K562 (cell line): ENCODE measurements at regions not wholly inside any gene's neighbourhood (a gene's known extent, or its start where the extent isn't known, plus 50 kb on each side); places are given as distances from the start of the nearest gene placed in this dataset.

Source experiments
- ATAC-seq: fragments of 200-7000 bp; cut with Tn5 transposase; 3 replicates; pipeline ENCODE4 v1.9.1; 2020; ENCODE audit warnings: moderate library complexity
- BruUV-seq: library from RNA; stranded (reverse); fragments of 400-500 nt; replicated peaks from 2 replicates; lab custom pipeline; 2021; lab: Mats Ljungman, UMichigan
- CTCF ChIA-PET: fragments of 300-600 bp; formaldehyde crosslinking; extraction: SDS; loops from one replicate; lab custom pipeline; 2021; ENCODE audit warnings: low intra/inter-chr PET ratio; lab: Yijun Ruan, JAX
- POLR2A ChIA-PET: fragments of 300-600, 350-650 bp; sonication (Branson Sonifier 250); formaldehyde crosslinking; extraction: SDS; loops from one replicate; lab custom pipeline; 2021; ENCODE audit warnings: antibody characterized with exemption, inconsistent platforms; lab: Yijun Ruan, JAX
- DNase-seq, 4 experiments: peaks; one replicate each; pipeline versions ENCODE4 v3.0.0 to v3.0.0-alpha.2; 2011 to 2018; ENCODE audit warnings: low spot score in 3 of 4, mixed read lengths in 3 of 4; ENCODE audit errors: extremely low read depth in 1 of 4
- FAIRE-seq: peaks from 2 replicates; lab custom pipeline; 2011; peaks lifted over from hg19 to GRCh38; lab: Jason Lieb, UNC
- H2AFZ ChIP-seq: 2 replicates; pipeline ENCODE4 v1.6.0; 2011; ENCODE audit warnings: low read depth, low read length, control low read depth, inconsistent platforms
- H3K27ac ChIP-seq: fragments of 200-600 bp; 3 replicates; pipeline ENCODE4 v1.8.0; 2011; ENCODE audit warnings: low read depth, mild to moderate bottlenecking, control low read depth, inconsistent platforms, low read length, moderate library complexity, mixed read lengths; ENCODE audit errors: extremely low read depth
- H3K27me3 ChIP-seq, 2 experiments: fragments of 300-600 bp in 1 of 2; 2 replicates in 1 of 2; 3 replicates in 1 of 2; pipeline versions ENCODE4 v1.6.0 to v1.8.0; 2011; ENCODE audit warnings: inconsistent platforms in 2 of 2, low read length in 2 of 2, mild to moderate bottlenecking in 1 of 2, mixed read lengths in 1 of 2, moderate library complexity in 1 of 2; ENCODE audit not compliant: control insufficient read depth in 2 of 2, insufficient read depth in 2 of 2
- H3K36me3 ChIP-seq: fragments of 300-600 bp; 3 replicates; pipeline ENCODE4 v1.8.0; 2011; ENCODE audit warnings: mild to moderate bottlenecking, low read length, inconsistent platforms; ENCODE audit not compliant: control insufficient read depth, insufficient read depth
- H3K4me1 ChIP-seq, 2 experiments: fragments of 200-600 bp in 1 of 2; replicated peaks in 1 of 2; 2 replicates in 1 of 2; 3 replicates in 1 of 2; pipeline versions ENCODE4 v1.5.1 to v1.8.0; 2011; ENCODE audit warnings: inconsistent platforms in 2 of 2, low read length in 2 of 2, mild to moderate bottlenecking in 1 of 2, mixed read lengths in 1 of 2, moderate library complexity in 1 of 2; ENCODE audit not compliant: control insufficient read depth in 2 of 2, insufficient read depth in 2 of 2
- H3K4me2 ChIP-seq: 2 replicates; pipeline ENCODE4 v1.6.1; 2011; ENCODE audit warnings: low read length, control low read depth, inconsistent platforms, mixed read lengths; ENCODE audit not compliant: insufficient read depth
- H3K4me3 ChIP-seq: fragments of 200-600 bp; sonication (generic), shearing (Covaris generic); 2 replicates; pipeline ENCODE4 v1.5.1; 2016; ENCODE audit warnings: control low read depth, inconsistent platforms
- H3K79me2 ChIP-seq: fragments of 200-600 bp; 3 replicates; pipeline ENCODE4 v1.8.0; 2011; ENCODE audit warnings: low read length, inconsistent platforms; ENCODE audit not compliant: control insufficient read depth, insufficient read depth
- H3K9ac ChIP-seq, 2 experiments: 2 replicates each; pipeline versions ENCODE4 v1.6.0 to v1.6.1; 2011; ENCODE audit warnings: low read depth in 2 of 2, low read length in 2 of 2, control low read depth in 1 of 2, inconsistent platforms in 1 of 2, mild to moderate bottlenecking in 1 of 2, mixed read lengths in 1 of 2; ENCODE audit not compliant: insufficient read depth in 1 of 2
- H3K9me1 ChIP-seq: one replicate; pipeline ENCODE4 v1.6.0; 2011; ENCODE audit warnings: inconsistent platforms, mild to moderate bottlenecking, low read length, moderate library complexity; ENCODE audit not compliant: control insufficient read depth, insufficient read depth
- H3K9me3 ChIP-seq: replicated peaks from 2 replicates; pipeline ENCODE4 v1.5.1; 2011; ENCODE audit warnings: low read depth, low read length, inconsistent platforms; ENCODE audit not compliant: control insufficient read depth, insufficient read depth
- H4K20me1 ChIP-seq: replicated peaks from 2 replicates; pipeline ENCODE4 v1.6.1; 2011; ENCODE audit warnings: low read length, inconsistent platforms, mixed read lengths; ENCODE audit not compliant: control insufficient read depth, insufficient read depth
- BCOR ChIP-seq: fragments of 450-650 bp; IDR thresholded peaks from 2 replicates; pipeline ENCODE4 v1.6.1; 2016
- BMI1 ChIP-seq: fragments of 150-350 bp; IDR thresholded peaks from 2 replicates; pipeline ENCODE4 v1.6.1; 2014; ENCODE audit warnings: low read length
- CCAR2 ChIP-seq: fragments of 200-400 bp; formaldehyde crosslinking; IDR thresholded peaks from 2 replicates; pipeline ENCODE4 v1.6.1; 2017; ENCODE audit warnings: mild to moderate bottlenecking, low read depth, low read length
- MEIS2 ChIP-seq: fragments of 450-650 bp; IDR thresholded peaks from 2 replicates; pipeline ENCODE4 v1.6.1; 2014; ENCODE audit warnings: mild to moderate bottlenecking; ENCODE audit not compliant: partially characterized antibody
- POLR3A ChIP-seq: IDR thresholded peaks from 2 replicates; pipeline ENCODE4 v1.6.1; 2011; ENCODE audit warnings: borderline replicate concordance, mild to moderate bottlenecking, moderate library complexity; ENCODE audit not compliant: insufficient read length, insufficient read depth; ENCODE audit errors: extremely low read depth
- RBM25 ChIP-seq: fragments of 200-400 bp; formaldehyde crosslinking; IDR thresholded peaks from 2 replicates; pipeline ENCODE4 v1.6.1; 2018; ENCODE audit warnings: low read length, low read depth, moderate library complexity; ENCODE audit not compliant: severe bottlenecking
- THRB ChIP-seq: fragments of 450-650 bp; formaldehyde crosslinking; conservative IDR thresholded peaks from 2 replicates; pipeline ENCODE4 v1.4.0; 2022; ENCODE audit warnings: mild to moderate bottlenecking, missing genetic modification characterization
- YBX1 ChIP-seq: fragments of 450-650 bp; IDR thresholded peaks from 2 replicates; pipeline ENCODE4 v1.7.1; 2016; ENCODE audit warnings: mild to moderate bottlenecking
- ZBTB43 ChIP-seq: sonication (generic); formaldehyde crosslinking; IDR thresholded peaks from 2 replicates; pipeline ENCODE4 v1.8.0; 2023; ENCODE audit warnings: mild to moderate bottlenecking, missing genetic modification reagents
- ZNF583 ChIP-seq: fragments of 250-450 bp; sonication (Bioruptor Pico); IDR thresholded peaks from 2 replicates; pipeline ENCODE4 v1.4.0; 2020
- ZNF699 ChIP-seq: fragments of 250-450 bp; sonication (Bioruptor Pico); IDR thresholded peaks from 2 replicates; pipeline ENCODE4 v1.8.0; 2021; ENCODE audit warnings: mild to moderate bottlenecking, moderate library complexity; ENCODE audit not compliant: insufficient replicate concordance
- in situ Hi-C: fragments of 300-500 bp; cut with MboI; formaldehyde crosslinking; loops from 4 replicates; pipeline ENCODE4 v1.15.0; 2018; ENCODE audit warnings: inconsistent platforms, mixed read lengths
- intact Hi-C: fragments of 100-400 bp; cut with micrococcal nuclease; formaldehyde crosslinking; loops from 2 replicates; pipeline ENCODE4 v1.14.2; 2022

GRCh38 chr17:33806631-33807030 is 448.5 kb upstream of the CCL2 start:
- no peak overlapping the region for H2AFZ ChIP-seq
- H3K4me2 ChIP-seq, result no peak overlapping the region
- no peaks in the 10 kb centered on the region for H3K79me2 ChIP-seq
- H3K27ac ChIP-seq, result no peak overlapping the region
- H3K27me3 ChIP-seq, result peaks cover 5 to 8% of the 10 kb centered on the region in 2 experiments; a peak in 3 of 5 replicates
- POLR2A ChIA-PET, result interaction anchor here (0.7 kb wide), 1 partner anchor 9 kb away, joined by 3 read pairs; no protein-coding TSS in a partner anchor
- intact Hi-C loops, result no loop called here
- in situ Hi-C loops, result no loop called here
- H4K20me1 ChIP-seq, result no peaks in the 10 kb centered on the region
- no peaks in the 10 kb centered on the region for H3K9me3 ChIP-seq
- no peak for DNase-seq
- ATAC-seq, result no peak
- H3K4me3 ChIP-seq, result no peak overlapping the region
- peak; percentile 18 for TF ChIP-seq MEIS2
- TF ChIP-seq POLR3A, result no peak
- no peak for TF ChIP-seq ZNF699 (CRISPR knock-in tag)
- TF ChIP-seq, all 486 proteins: peak for 1
- BruUV-seq, result no TSS peak
- Histone ChIP-seq H3K9ac (no peak overlapping the region), H3K9me1 (no peaks in the 10 kb centered on the region), H3K36me3 (no peaks in the 10 kb centered on the region), H3K4me1 (no peaks in the 10 kb centered on the region; a peak in 1 of 5 replicates)
- CTCF ChIA-PET, result no interaction called here
- FAIRE-seq, result no peak

- in situ Hi-C loops (no loop called here), intact Hi-C loops (no loop called here)
- Histone ChIP-seq H4K20me1 (no peaks in the 10 kb centered on the region), H3K36me3 (no peaks in the 10 kb centered on the region), H3K4me3 (no peak overlapping the region), H3K4me1 (no peaks in the 10 kb centered on the region), H3K9me3 (no peaks in the 10 kb centered on the region), H2AFZ (no peak overlapping the region), H3K9me1 (no peaks in the 10 kb centered on the region), H3K27ac (no peak overlapping the region), H3K9ac (no peak overlapping the region), H3K4me2 (no peak overlapping the region), H3K27me3 (peaks cover 5 to 16% of the 10 kb centered on the region in 2 experiments), H3K79me2 (no peaks in the 10 kb centered on the region)
- BruUV-seq, result no TSS peak
- ChIA-PET POLR2A (no interaction called here), CTCF (no interaction called here)
- no peak for DNase-seq
- no peak for FAIRE-seq
- no peak for ATAC-seq
- TF ChIP-seq RBM25 (no peak), THRB (no peak), BCOR (no peak), CCAR2 (no peak), ZNF583 (no peak), YBX1 (no peak), BMI1 (no peak), ZNF699 (CRISPR knock-in tag) (no peak), ZBTB43 (CRISPR knock-in tag) (no peak)
These were observed 445.3 kb upstream of the CCL2 start for GRCh38 chr17:33809748-33810147.
